Activated naive CD8-positive, alpha-beta T cell (primary cell): ENCODE measurements at regions not wholly inside any gene's neighbourhood (a gene's known extent, or its start where the extent isn't known, plus 50 kb on each side); places are given as distances from the start of the nearest gene placed in this dataset.
"Not testable (repeated sequence)": the region's sequence is repeated elsewhere in the genome, so short reads cannot be mapped to it uniquely, and the experiment has no call there.

Experiments used
- H3K27ac Mint-ChIP-seq: one replicate; pipeline ENCODE4 v1.8.0; 2021; ENCODE audit warnings: mixed read lengths
- H3K27me3 Mint-ChIP-seq: one replicate; pipeline ENCODE4 v1.8.0; 2021; ENCODE audit warnings: mixed read lengths
- H3K36me3 Mint-ChIP-seq: one replicate; pipeline ENCODE4 v1.8.0; 2021; ENCODE audit warnings: mixed read lengths
- H3K4me1 Mint-ChIP-seq: one replicate; pipeline ENCODE4 v1.8.0; 2021; ENCODE audit warnings: low read depth, mixed read lengths
- H3K4me3 Mint-ChIP-seq: one replicate; pipeline ENCODE4 v1.8.0; 2021; ENCODE audit warnings: mild to moderate bottlenecking, mixed read lengths
- H3K9me3 Mint-ChIP-seq: one replicate; pipeline ENCODE4 v1.8.0; 2021; ENCODE audit warnings: low read depth, mixed read lengths

GRCh38 chr2:105665480-105665879 is 79.2 kb upstream of the NCK2 start:
- Mint-ChIP-seq H3K4me3 (no peak overlapping the region), H3K9me3 (peaks cover 18% of the 10 kb centered on the region), H3K36me3 (peaks cover 16% of the 10 kb centered on the region), H3K27me3 (no peaks in the 10 kb centered on the region), H3K27ac (no peak overlapping the region), H3K4me1 (no peaks in the 10 kb centered on the region)

DNA sequence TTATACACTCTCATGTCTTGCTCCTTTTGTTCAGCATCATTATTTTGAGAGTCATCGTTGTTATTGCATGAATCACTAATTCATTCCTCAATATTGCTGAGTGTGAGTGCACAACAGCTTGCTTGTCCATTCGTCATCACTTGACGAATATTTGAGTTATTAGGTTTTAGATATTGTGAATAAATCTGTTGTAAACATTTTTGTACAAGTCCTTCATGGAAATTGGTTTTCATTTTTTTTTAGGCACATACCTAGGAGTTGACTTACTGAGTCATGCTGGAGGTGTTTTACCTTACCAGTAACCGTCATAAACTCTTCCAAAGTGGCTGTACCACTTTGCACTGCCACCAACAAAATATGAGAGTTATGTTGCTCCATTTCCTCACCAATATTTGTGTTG is 84.2 kb upstream of the NCK2 start:
- Mint-ChIP-seq H3K27me3 (no peaks in the 10 kb centered on the region), H3K36me3 (peaks cover 13% of the 10 kb centered on the region)

GRCh38 chr2:105655723-105656606 is 88.7 kb upstream of the NCK2 start:
- H3K4me3 Mint-ChIP-seq, H3K27ac Mint-ChIP-seq, H3K27me3 Mint-ChIP-seq, H3K4me1 Mint-ChIP-seq, H3K36me3 Mint-ChIP-seq: not testable (repeated sequence)
- peaks cover 20% of the 10 kb centered on the region for H3K9me3 Mint-ChIP-seq

More for the DNA sequence above, 84.2 kb upstream of the NCK2 start:
- no peaks in the 10 kb centered on the region for H3K4me1 Mint-ChIP-seq
- peaks cover 33% of the 10 kb centered on the region for H3K9me3 Mint-ChIP-seq
- H3K4me3 Mint-ChIP-seq: no peak overlapping the region
- H3K27ac Mint-ChIP-seq: no peak overlapping the region

GRCh38 chr2:105655244-105655643 is 89.5 kb upstream of the NCK2 start:
- H3K4me3 Mint-ChIP-seq: no peak overlapping the region
- H3K36me3 Mint-ChIP-seq: peaks cover 3% of the 10 kb centered on the region
- no peaks in the 10 kb centered on the region for H3K27me3 Mint-ChIP-seq
- peaks cover 20% of the 10 kb centered on the region for H3K9me3 Mint-ChIP-seq
- H3K4me1 Mint-ChIP-seq: peaks cover 4% of the 10 kb centered on the region
- H3K27ac Mint-ChIP-seq: no peak overlapping the region

DNA sequence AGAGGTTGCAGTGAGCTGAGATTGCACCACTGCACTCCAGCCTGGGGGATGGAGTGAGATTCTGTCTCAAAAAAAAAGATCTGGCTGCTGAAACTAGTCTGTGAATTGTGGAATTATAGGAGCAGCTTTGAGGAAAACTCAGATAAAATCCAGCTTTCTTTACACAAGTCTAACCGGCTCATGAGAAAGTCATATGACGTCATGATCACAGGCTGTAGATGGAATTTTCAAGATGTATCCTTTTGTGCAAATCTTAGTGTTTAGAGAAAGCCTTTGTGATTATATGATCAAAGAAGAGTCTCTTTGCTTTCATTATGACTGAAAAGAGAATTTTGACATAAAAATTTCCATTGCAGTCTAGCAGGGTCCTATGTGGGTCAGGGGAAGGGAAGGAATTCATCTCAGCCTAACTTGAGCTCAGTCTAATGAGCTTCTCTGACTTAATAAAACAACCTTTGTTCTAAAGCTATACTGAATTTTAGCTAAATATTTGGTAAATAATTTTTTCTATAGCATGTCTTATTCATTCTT is 90.2 kb upstream of the NCK2 start:
- H3K9me3 Mint-ChIP-seq: peaks cover 16% of the 10 kb centered on the region
- no peaks in the 10 kb centered on the region for H3K27me3 Mint-ChIP-seq
- no peak overlapping the region for H3K4me3 Mint-ChIP-seq
- peaks cover 3% of the 10 kb centered on the region for H3K36me3 Mint-ChIP-seq
- H3K27ac Mint-ChIP-seq: no peak overlapping the region
- H3K4me1 Mint-ChIP-seq: peaks cover 4% of the 10 kb centered on the region

- Mint-ChIP-seq H3K4me1 (peaks cover 4% of the 10 kb centered on the region), H3K27ac (peak overlapping the region; percentile 0), H3K9me3 (peaks cover 6% of the 10 kb centered on the region), H3K27me3 (no peaks in the 10 kb centered on the region), H3K36me3 (no peaks in the 10 kb centered on the region), H3K4me3 (no peak overlapping the region)
Measured at GRCh38 chr2:105653302-105653701, 91.4 kb upstream of the NCK2 start.

- H3K9me3 Mint-ChIP-seq: peaks cover 3% of the 10 kb centered on the region
- H3K27ac Mint-ChIP-seq: no peak overlapping the region
- H3K27me3 Mint-ChIP-seq: no peaks in the 10 kb centered on the region
Measured at GRCh38 chr2:105652014-105652796, 92.5 kb upstream of the NCK2 start.

GRCh38 chr2:105649534-105649933 is 95.2 kb upstream of the NCK2 start:
- Mint-ChIP-seq H3K36me3 (no peaks in the 10 kb centered on the region), H3K27ac (no peak overlapping the region), H3K4me1 (peaks cover 4% of the 10 kb centered on the region), H3K27me3 (no peaks in the 10 kb centered on the region), H3K9me3 (no peaks in the 10 kb centered on the region), H3K4me3 (no peak overlapping the region)

More at GRCh38 chr2:105652014-105652796, 92.5 kb upstream of the NCK2 start:
- Mint-ChIP-seq H3K36me3 (no peaks in the 10 kb centered on the region), H3K4me1 (peaks cover 4% of the 10 kb centered on the region), H3K4me3 (no peak overlapping the region)

- H3K27ac Mint-ChIP-seq: no peak overlapping the region
- H3K9me3 Mint-ChIP-seq: no peaks in the 10 kb centered on the region
- peaks cover 2% of the 10 kb centered on the region for H3K4me1 Mint-ChIP-seq
- no peaks in the 10 kb centered on the region for H3K27me3 Mint-ChIP-seq
- H3K36me3 Mint-ChIP-seq: no peaks in the 10 kb centered on the region
- H3K4me3 Mint-ChIP-seq: no peak overlapping the region
Measured at GRCh38 chr2:105647731-105648130, 97.0 kb upstream of the NCK2 start.

- H3K36me3 Mint-ChIP-seq: no peaks in the 10 kb centered on the region
- H3K4me1 Mint-ChIP-seq: peaks cover 2% of the 10 kb centered on the region
- H3K27ac Mint-ChIP-seq: no peak overlapping the region
- no peaks in the 10 kb centered on the region for H3K27me3 Mint-ChIP-seq
- H3K9me3 Mint-ChIP-seq: no peaks in the 10 kb centered on the region
- H3K4me3 Mint-ChIP-seq: no peak overlapping the region
Measured at GRCh38 chr2:105646774-105647076, 98.0 kb upstream of the NCK2 start.

- H3K27ac Mint-ChIP-seq: no peak overlapping the region
- H3K36me3 Mint-ChIP-seq: no peaks in the 10 kb centered on the region
- H3K4me3 Mint-ChIP-seq: no peak overlapping the region
- no peaks in the 10 kb centered on the region for H3K27me3 Mint-ChIP-seq
- H3K4me1 Mint-ChIP-seq: peaks cover 2% of the 10 kb centered on the region
- H3K9me3 Mint-ChIP-seq: no peaks in the 10 kb centered on the region
Measured at GRCh38 chr2:105645938-105646773, 98.6 kb upstream of the NCK2 start.

GRCh38 chr2:105645031-105645937 is 99.4 kb upstream of the NCK2 start:
- peaks cover 4% of the 10 kb centered on the region for H3K36me3 Mint-ChIP-seq
- no peak overlapping the region for H3K27ac Mint-ChIP-seq
- peaks cover 2% of the 10 kb centered on the region for H3K4me1 Mint-ChIP-seq
- no peaks in the 10 kb centered on the region for H3K27me3 Mint-ChIP-seq
- no peak overlapping the region for H3K4me3 Mint-ChIP-seq
- H3K9me3 Mint-ChIP-seq: no peaks in the 10 kb centered on the region

GRCh38 chr2:105644174-105644980 is 100.3 kb upstream of the NCK2 start:
- peaks cover 5% of the 10 kb centered on the region for H3K36me3 Mint-ChIP-seq
- H3K27me3 Mint-ChIP-seq: no peaks in the 10 kb centered on the region
- H3K27ac Mint-ChIP-seq: no peak overlapping the region
- no peaks in the 10 kb centered on the region for H3K9me3 Mint-ChIP-seq
- H3K4me3 Mint-ChIP-seq: no peak overlapping the region
- peaks cover 2% of the 10 kb centered on the region for H3K4me1 Mint-ChIP-seq
